SJCRH30 (cell line): ENCODE measurements at regions not wholly inside any gene's neighbourhood (a gene's known extent, or its start where the extent isn't known, plus 50 kb on each side); places are given as distances from the start of the nearest gene placed in this dataset.
"Not testable (repeated sequence)": the region's sequence is repeated elsewhere in the genome, so short reads cannot be mapped to it uniquely, and the experiment has no call there.

Experiments
- DNase-seq, 2 experiments: peaks; one replicate each; pipeline ENCODE4 v3.0.0-alpha.2; 2015 to 2020
- H3K27ac ChIP-seq: fragments of 250-450 bp; sonication (Bioruptor Pico); 2 replicates; pipeline ENCODE4 v1.5.1; 2020; ENCODE audit warnings: mild to moderate bottlenecking, moderate library complexity
- H3K27me3 ChIP-seq: fragments of 250-450 bp; sonication (Bioruptor Pico); 2 replicates; pipeline ENCODE4 v1.5.1; 2020; ENCODE audit warnings: mild to moderate bottlenecking, moderate library complexity
- H3K36me3 ChIP-seq: fragments of 250-450 bp; sonication (Bioruptor Pico); 2 replicates; pipeline ENCODE4 v1.5.1; 2020; ENCODE audit warnings: mild to moderate bottlenecking, moderate library complexity
- H3K4me1 ChIP-seq: fragments of 250-450 bp; sonication (Bioruptor Pico); 2 replicates; pipeline ENCODE4 v1.5.1; 2020; ENCODE audit warnings: mild to moderate bottlenecking, moderate library complexity
- H3K4me3 ChIP-seq: fragments of 250-450 bp; sonication (Bioruptor Pico); 2 replicates; pipeline ENCODE4 v1.5.1; 2020; ENCODE audit warnings: mild to moderate bottlenecking, moderate library complexity
- H3K9me3 ChIP-seq: fragments of 250-450 bp; sonication (Bioruptor Pico); replicated peaks from 2 replicates; pipeline ENCODE4 v1.5.1; 2020; ENCODE audit warnings: mild to moderate bottlenecking, moderate library complexity

GRCh38 chr15:81819924-81820635, 225.7 kb downstream of the MEX3B start:
- Histone ChIP-seq H3K27me3 (no peaks in the 10 kb centered on the region), H3K4me1 (peaks cover 2% of the 10 kb centered on the region; the same call in 1 of the 2 replicates), H3K9me3 (peaks cover 8% of the 10 kb centered on the region), H3K4me3 (no peak overlapping the region), H3K27ac (no peak overlapping the region), H3K36me3 (no peaks in the 10 kb centered on the region)
- no peak for DNase-seq

GRCh38 chr15:81814882-81815455, 230.8 kb downstream of the MEX3B start:
- H3K4me3 ChIP-seq = no peak overlapping the region
- no peak overlapping the region for H3K27ac ChIP-seq
- H3K9me3 ChIP-seq = no peaks in the 10 kb centered on the region
- DNase-seq = no peak
- no peaks in the 10 kb centered on the region for H3K36me3 ChIP-seq
- no peaks in the 10 kb centered on the region for H3K27me3 ChIP-seq
- no peaks in the 10 kb centered on the region; the same call in 1 of the 2 replicates for H3K4me1 ChIP-seq

- Histone ChIP-seq H3K4me3 (no peak overlapping the region), H3K9me3 (no peaks in the 10 kb centered on the region), H3K27me3 (no peaks in the 10 kb centered on the region), H3K4me1 (peaks cover 4% of the 10 kb centered on the region), H3K36me3 (no peaks in the 10 kb centered on the region), H3K27ac (no peak overlapping the region)
- DNase-seq = peak in 1 of 2 experiments; percentile 37
Measured at GRCh38 chr15:81813215-81813614, 232.6 kb downstream of the MEX3B start.

GRCh38 chr15:81812456-81812855, 233.4 kb downstream of the MEX3B start:
- Histone ChIP-seq H3K9me3 (no peaks in the 10 kb centered on the region), H3K4me3 (no peak overlapping the region), H3K27me3 (no peaks in the 10 kb centered on the region), H3K36me3 (no peaks in the 10 kb centered on the region), H3K27ac (no peak overlapping the region), H3K4me1 (peaks cover 11% of the 10 kb centered on the region)
- DNase-seq = no peak

- DNase-seq = no peak
- H3K27ac ChIP-seq = no peak overlapping the region
- no peaks in the 10 kb centered on the region for H3K9me3 ChIP-seq
- H3K27me3 ChIP-seq = no peaks in the 10 kb centered on the region
- H3K4me1 ChIP-seq = peaks cover 18% of the 10 kb centered on the region
- H3K4me3 ChIP-seq = no peak overlapping the region
- no peaks in the 10 kb centered on the region for H3K36me3 ChIP-seq
Measured at GRCh38 chr15:81811736-81812135, 234.1 kb downstream of the MEX3B start.

- Histone ChIP-seq H3K4me3 (no peak overlapping the region), H3K4me1 (peaks cover 27% of the 10 kb centered on the region), H3K27ac (no peak overlapping the region), H3K9me3 (no peaks in the 10 kb centered on the region), H3K36me3 (no peaks in the 10 kb centered on the region), H3K27me3 (no peaks in the 10 kb centered on the region)
- DNase-seq = peak; percentile 18 to 38
Measured at GRCh38 chr15:81809543-81809942, 236.3 kb downstream of the MEX3B start.

GRCh38 chr15:81807806-81808205, 238.0 kb downstream of the MEX3B start:
- peak; percentile 17 to 48 for DNase-seq
- peak overlapping the region; percentile 8; the same call in 1 of the 2 replicates for H3K27ac ChIP-seq
- H3K9me3 ChIP-seq = no peaks in the 10 kb centered on the region
- no peak overlapping the region for H3K4me3 ChIP-seq
- no peaks in the 10 kb centered on the region for H3K36me3 ChIP-seq
- H3K27me3 ChIP-seq = no peaks in the 10 kb centered on the region
- peaks cover 27% of the 10 kb centered on the region for H3K4me1 ChIP-seq

- Histone ChIP-seq H3K36me3 (no peaks in the 10 kb centered on the region), H3K9me3 (no peaks in the 10 kb centered on the region), H3K27me3 (no peaks in the 10 kb centered on the region), H3K27ac (no peak overlapping the region), H3K4me1 (peaks cover 27% of the 10 kb centered on the region), H3K4me3 (no peak overlapping the region)
- DNase-seq = peak in 1 of 2 experiments; percentile 29
Measured at GRCh38 chr15:81807186-81807585, 238.6 kb downstream of the MEX3B start.

- no peaks in the 10 kb centered on the region for H3K4me1 ChIP-seq
- no peak overlapping the region for H3K27ac ChIP-seq
- H3K27me3 ChIP-seq = no peaks in the 10 kb centered on the region
- no peak overlapping the region for H3K4me3 ChIP-seq
- DNase-seq = no peak
- H3K36me3 ChIP-seq = no peaks in the 10 kb centered on the region
- H3K9me3 ChIP-seq = no peaks in the 10 kb centered on the region; the same call in 1 of the 2 replicates
Measured at GRCh38 chr15:81795899-81796298, 249.9 kb downstream of the MEX3B start.

- Histone ChIP-seq H3K4me1 (peaks cover 4% of the 10 kb centered on the region), H3K9me3 (no peaks in the 10 kb centered on the region; the same call in 1 of the 2 replicates), H3K27ac (no peak overlapping the region), H3K27me3 (no peaks in the 10 kb centered on the region), H3K36me3 (no peaks in the 10 kb centered on the region), H3K4me3 (no peak overlapping the region)
- no peak for DNase-seq
Measured at GRCh38 chr15:81792646-81793045, 253.2 kb downstream of the MEX3B start.

- not testable (repeated sequence) for H3K9me3 ChIP-seq, H3K4me3 ChIP-seq, H3K27me3 ChIP-seq, H3K27ac ChIP-seq, H3K36me3 ChIP-seq, DNase-seq
- H3K4me1 ChIP-seq = peaks cover 17% of the 10 kb centered on the region
Measured at GRCh38 chr15:81791322-81791721, 254.5 kb downstream of the MEX3B start.

GRCh38 chr15:81789403-81789802, 256.4 kb downstream of the MEX3B start:
- H3K27ac ChIP-seq = no peak overlapping the region
- H3K9me3 ChIP-seq = no peaks in the 10 kb centered on the region; the same call in none of the 2 replicates
- no peaks in the 10 kb centered on the region for H3K27me3 ChIP-seq
- H3K36me3 ChIP-seq = no peaks in the 10 kb centered on the region
- no peak overlapping the region for H3K4me3 ChIP-seq
- peaks cover 36% of the 10 kb centered on the region for H3K4me1 ChIP-seq
- no peak for DNase-seq

GRCh38 chr15:81786776-81787175, 259.0 kb downstream of the MEX3B start:
- Histone ChIP-seq H3K4me1 (peaks cover 37% of the 10 kb centered on the region), H3K27ac (peak overlapping the region; percentile 49), H3K27me3 (no peaks in the 10 kb centered on the region), H3K4me3 (no peak overlapping the region), H3K9me3 (no peaks in the 10 kb centered on the region; the same call in none of the 2 replicates), H3K36me3 (no peaks in the 10 kb centered on the region)
- DNase-seq = peak; percentile 73 to 85

GRCh38 chr15:81785679-81786078, 260.1 kb downstream of the MEX3B start:
- peak overlapping the region; percentile 40; the same call in 1 of the 2 replicates for H3K27ac ChIP-seq
- H3K4me3 ChIP-seq = no peak overlapping the region
- H3K9me3 ChIP-seq = no peaks in the 10 kb centered on the region; the same call in none of the 2 replicates
- no peaks in the 10 kb centered on the region for H3K27me3 ChIP-seq
- no peaks in the 10 kb centered on the region for H3K36me3 ChIP-seq
- peaks cover 37% of the 10 kb centered on the region for H3K4me1 ChIP-seq
- peak; percentile 27 to 45 for DNase-seq

- Histone ChIP-seq H3K27me3 (no peaks in the 10 kb centered on the region), H3K4me1 (peaks cover 37% of the 10 kb centered on the region), H3K36me3 (no peaks in the 10 kb centered on the region), H3K9me3 (no peaks in the 10 kb centered on the region; the same call in none of the 2 replicates), H3K4me3 (no peak overlapping the region), H3K27ac (peak overlapping the region; percentile 40; the same call in 1 of the 2 replicates)
- DNase-seq = peak; percentile 68 to 87
Measured at GRCh38 chr15:81785181-81785580, 260.6 kb downstream of the MEX3B start.
